HG02763 (cell line): ENCODE measurements at regions not wholly inside any gene's neighbourhood (a gene's known extent, or its start where the extent isn't known, plus 50 kb on each side); places are given as distances from the start of the nearest gene placed in this dataset.

ENCODE experiments used
- ATAC-seq: cut with Tn5 transposase; IDR thresholded peaks from one replicate; pipeline ENCODE4 v1.9.1; 2021; ENCODE audit warnings: mild to moderate bottlenecking, moderate library complexity; ENCODE audit not compliant: unreplicated experiment

DNA sequence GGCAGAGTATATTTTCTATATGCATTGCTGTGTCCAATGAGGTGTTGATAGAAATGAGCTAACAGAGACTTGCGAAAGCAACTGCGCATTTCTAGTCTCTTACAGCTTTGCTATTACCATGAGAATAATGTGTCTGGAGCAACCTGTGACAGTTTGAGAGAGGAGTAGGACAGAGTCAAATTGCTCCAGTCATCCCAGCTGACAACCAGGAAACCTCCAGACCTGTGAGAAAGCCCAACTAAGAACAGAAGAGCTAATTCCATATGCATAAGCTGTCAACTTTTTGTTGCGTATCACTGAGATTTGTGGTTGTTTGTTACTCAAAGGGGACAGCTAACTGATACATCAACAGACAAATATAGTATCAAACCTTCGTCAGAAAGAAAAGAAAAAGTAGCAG lies 354.1 kb upstream of the LRRC7 start:
- no peak for ATAC-seq

DNA sequence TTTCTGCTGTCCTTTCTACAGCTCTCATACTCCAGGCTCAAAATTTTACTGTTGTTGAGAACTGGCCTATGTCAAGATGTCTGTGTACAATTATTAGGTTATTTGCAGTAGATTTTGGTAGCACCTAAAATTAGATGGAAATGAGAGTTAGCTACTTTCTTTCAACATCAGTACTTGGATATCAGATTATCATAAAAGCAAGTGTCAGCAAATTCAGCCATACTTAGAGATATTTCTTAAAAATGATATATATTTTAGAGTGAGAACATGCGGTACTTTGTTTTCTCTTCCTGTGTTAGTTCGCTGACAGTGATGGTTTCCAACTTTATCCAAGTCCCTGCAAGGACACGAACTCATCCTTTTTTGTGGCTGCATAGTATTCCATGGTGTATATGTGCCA lies 351.8 kb upstream of the LRRC7 start:
- ATAC-seq, result no peak

DNA sequence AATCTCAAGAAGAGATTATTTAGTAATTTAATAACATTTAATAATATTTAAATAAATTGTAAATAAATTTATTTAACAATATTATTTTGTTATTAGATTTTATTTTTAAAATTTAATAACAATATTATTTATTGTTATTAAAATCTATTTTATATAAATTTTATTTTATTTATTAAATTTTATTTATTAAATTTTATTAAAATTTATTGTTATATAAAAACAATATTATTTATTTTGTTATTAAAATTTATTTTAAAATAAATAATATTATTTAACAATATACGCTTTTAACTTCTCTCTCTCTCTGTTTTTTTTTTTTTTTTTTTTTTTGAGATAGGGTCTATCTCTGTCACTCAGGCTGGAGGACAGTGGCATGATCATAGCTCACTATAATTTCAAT lies 347.1 kb upstream of the LRRC7 start:
- ATAC-seq, result no peak

- ATAC-seq, result no peak
Measured at GRCh38 chr1:69221524-69221923, 346.2 kb upstream of the LRRC7 start.

GRCh38 chr1:69223156-69223555 lies 344.6 kb upstream of the LRRC7 start:
- ATAC-seq, result no peak

DNA sequence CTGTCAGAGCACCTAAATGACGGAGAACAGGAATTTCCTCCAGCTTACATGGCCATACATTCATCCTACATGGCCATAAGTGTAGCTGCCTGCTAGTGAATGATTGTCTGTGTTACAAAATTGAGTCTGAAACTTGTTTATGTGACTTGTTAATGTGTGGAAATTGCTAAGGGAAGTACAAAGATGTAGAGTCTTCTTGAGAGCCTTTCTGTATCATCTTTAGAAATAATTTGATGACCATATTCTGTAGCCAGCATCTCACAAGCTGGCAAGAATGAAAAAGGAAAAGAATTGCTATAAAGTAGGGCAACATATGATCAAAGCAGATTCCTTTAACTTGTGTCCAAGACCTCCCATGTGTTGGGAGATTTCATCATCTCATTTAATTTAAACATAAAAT lies 339.2 kb upstream of the LRRC7 start:
- no peak for ATAC-seq

- no peak for ATAC-seq
Measured at GRCh38 chr1:69230208-69230607, 337.5 kb upstream of the LRRC7 start.

DNA sequence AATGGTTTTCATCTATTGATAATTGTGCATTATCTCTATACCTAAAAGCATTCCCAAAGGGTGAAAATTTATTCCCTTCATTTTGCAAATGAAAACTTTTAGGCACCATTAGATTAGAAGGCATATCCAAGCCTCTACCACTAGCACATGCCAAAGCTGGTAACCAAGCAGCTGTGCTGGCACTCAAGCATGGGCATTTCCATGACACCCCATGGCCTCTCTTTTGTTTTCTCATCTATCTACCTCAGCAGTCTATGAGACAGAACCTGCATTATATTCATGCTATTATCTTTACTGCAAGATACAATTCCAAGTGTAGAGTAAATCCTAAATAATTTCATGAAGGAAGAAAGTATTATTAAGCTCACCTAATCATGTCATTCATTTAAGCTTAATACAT lies 334.3 kb upstream of the LRRC7 start:
- no peak for ATAC-seq

GRCh38 chr1:69244211-69244610 lies 323.5 kb upstream of the LRRC7 start:
- no peak for ATAC-seq

- ATAC-seq, result no peak
Measured at GRCh38 chr1:69246109-69246508, 321.6 kb upstream of the LRRC7 start.

DNA sequence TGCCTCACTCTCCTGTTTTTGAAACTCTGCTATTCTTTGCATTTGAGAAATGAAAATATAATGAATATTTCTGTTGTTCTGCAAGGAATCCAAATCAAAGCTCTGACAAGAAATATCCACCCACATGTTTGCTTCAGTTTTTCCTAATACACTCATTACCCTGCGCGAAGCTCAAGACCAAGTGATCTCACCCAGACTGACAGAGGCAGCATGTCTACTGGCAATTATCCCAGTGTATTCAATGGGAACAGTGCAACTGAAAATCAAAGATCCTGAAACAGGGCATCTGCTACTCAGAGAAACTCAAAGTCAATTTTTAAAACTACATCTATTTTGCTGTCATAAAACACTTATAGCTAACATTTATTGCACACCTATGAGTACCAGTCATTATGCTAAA lies 321.0 kb upstream of the LRRC7 start:
- no peak for ATAC-seq

DNA sequence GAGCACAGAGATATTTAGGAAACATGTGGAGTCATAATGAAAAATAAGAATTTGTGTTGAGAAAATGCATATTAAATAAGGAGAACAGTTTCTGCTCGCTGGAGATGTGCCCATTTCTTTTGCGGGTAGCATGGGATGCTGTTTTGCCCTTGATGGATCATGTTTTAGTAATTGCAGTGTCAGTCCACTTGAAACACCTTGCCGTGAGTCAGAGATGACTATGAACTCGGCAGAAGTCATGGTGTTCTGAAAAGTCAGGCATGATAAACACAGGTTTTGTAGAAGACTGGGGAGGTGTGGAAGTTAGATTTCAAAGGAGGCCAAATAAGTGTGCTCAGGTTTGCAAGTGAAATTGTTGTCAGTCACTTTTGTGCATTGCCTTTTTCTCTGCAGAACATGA lies 315.0 kb upstream of the LRRC7 start:
- no peak for ATAC-seq

- no peak for ATAC-seq
Measured at GRCh38 chr1:69256036-69256435, 311.7 kb upstream of the LRRC7 start.

GRCh38 chr1:69258842-69259241 lies 308.9 kb upstream of the LRRC7 start:
- no peak for ATAC-seq

GRCh38 chr1:69263921-69264391 lies 303.8 kb upstream of the LRRC7 start:
- no peak for ATAC-seq

DNA sequence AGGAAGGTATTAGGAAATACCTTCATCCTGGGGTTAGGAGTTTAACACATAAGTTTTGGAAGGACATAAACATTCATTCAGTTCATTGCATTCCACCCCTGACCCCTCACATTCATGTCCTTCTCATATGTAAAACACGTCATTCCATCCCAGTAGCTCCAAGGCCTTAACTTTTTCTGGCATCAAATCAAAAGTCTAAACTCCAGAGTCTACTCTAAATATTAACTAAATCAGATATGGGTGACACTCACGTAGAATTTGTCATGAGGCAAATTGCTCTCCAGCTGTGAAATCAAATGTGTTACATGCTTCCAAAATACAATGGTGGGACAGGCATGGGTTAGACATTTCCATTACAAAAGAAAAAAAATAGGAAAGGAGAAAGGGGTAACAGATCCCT lies 298.2 kb upstream of the LRRC7 start:
- no peak for ATAC-seq

GRCh38 chr1:69271587-69272125 lies 296.1 kb upstream of the LRRC7 start:
- no peak for ATAC-seq

GRCh38 chr1:69272684-69273083 lies 295.0 kb upstream of the LRRC7 start:
- no peak for ATAC-seq

DNA sequence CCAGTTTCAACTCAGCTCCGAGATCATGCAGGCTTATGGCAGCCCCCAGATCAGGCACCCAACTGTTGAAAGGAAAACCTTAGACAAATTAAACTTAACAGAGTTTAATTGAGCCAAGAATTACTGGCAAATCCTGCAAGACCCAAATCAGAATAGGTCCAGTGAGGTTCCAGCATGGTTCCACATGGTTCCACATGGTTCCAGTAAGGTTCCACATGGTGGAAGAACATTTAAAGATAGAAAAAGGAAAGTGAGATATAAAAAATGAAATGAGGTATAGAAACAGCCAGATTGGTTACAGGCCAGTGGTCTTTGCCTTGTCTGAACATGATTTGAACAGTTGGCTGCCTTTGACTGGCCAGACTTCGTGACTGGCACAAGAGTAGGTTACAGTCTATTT lies 288.8 kb upstream of the LRRC7 start:
- ATAC-seq, result no peak

- no peak for ATAC-seq
Measured at GRCh38 chr1:69283516-69283915, 284.2 kb upstream of the LRRC7 start.

DNA sequence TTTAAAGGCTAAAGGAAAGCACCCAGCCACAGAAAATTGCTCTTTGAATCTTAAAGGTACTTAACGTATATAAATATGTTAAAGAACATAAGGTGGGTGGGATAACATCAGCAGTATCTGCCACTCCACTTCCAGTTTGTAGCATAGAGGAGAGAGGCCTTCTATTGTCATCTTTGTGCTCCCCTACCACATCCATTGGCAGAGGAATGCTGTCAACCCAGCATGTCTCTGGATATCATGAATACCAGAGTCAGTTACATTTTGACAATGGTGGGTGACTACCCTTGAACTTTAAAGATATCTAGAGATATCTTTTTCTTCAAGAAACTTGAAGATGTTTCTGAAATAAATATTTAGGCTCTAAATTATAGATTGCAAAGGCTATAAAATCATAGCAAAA lies 283.2 kb upstream of the LRRC7 start:
- no peak for ATAC-seq

DNA sequence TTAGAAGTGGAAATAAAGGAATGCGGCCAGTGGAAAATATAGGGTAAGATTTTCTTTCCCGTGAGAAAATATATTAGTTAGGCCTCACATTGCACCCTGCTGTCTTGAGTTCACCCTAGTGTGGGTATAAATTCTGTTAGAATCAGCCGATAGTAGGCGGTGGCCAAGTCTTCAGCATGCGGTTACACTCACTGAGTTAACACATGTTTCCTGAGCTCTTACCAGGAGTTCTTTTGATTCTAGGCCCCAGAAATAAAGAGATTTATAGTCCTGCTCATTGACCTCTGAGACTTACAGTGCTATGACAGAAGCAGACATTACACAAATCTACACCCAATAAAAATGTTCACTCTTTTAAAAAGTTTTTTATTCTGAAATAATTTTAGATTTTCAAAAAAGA lies 279.3 kb upstream of the LRRC7 start:
- no peak for ATAC-seq

GRCh38 chr1:69290291-69290690 lies 277.4 kb upstream of the LRRC7 start:
- no peak for ATAC-seq

DNA sequence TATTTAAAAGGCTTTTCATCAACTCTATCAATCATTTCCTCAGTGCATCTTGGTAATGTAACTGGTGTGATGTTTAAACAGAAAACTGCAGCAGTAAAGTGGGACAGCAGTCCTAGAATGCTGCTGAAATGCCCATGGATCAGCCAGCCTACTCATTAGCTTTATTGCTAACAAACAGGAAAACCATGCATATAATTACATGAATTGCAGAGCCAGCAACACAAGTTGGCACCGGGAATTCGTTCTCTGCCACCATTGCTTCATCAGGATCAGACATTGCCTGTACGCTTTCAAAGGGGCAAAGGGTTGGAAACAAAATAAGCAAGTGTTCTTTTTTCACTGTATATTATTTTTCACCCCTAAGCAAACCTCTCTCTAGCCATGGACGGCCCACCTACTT lies 276.2 kb upstream of the LRRC7 start:
- no peak for ATAC-seq
